ENCODE measurements at regions not wholly inside any gene's neighbourhood (a gene's known extent, or its start where the extent isn't known, plus 50 kb on each side); places are given as distances from the start of the nearest gene placed in this dataset.

DNA sequence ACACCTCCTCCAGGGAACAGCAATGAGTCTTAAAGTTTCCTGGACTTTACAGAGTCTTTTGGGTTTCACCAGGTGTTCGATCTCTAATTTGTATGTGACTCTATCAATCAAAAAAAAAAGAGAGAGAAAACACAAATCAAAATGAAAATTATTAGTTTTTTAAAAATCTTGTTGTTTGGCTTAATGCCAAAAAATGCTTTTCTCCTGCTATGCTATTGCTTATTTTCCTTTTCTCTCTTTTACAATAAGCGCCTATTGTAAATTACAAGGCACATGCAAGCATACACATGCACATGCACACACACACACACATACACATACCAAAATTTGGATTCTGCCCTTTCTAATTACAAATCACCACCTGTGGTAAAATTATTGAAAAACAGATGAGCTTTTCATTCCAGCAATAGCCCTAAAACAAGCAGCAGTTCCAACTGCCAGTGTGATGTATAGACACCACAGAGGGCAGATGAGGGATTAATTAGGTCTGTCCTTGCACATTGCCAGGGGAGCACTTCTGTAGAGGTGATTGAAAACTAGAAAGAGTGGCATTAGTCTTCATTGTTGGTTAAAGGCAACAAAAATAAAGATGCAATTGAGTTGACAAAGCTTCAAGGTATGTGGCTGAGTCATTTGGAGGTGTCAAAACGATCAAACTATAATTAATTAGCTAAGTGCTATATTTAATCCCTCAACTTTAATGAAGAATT lies 631.7 kb downstream of the TFAP2B start:
- TF ChIP-seq CSRNP3 (CRISPR knock-in tag; IDR thresholded peaks at IDR 0.05) (no peak), TOX (CRISPR knock-in tag; IDR thresholded peaks at IDR 0.05; ENCODE audit: borderline replicate concordance) (no peak), ARNTL (CRISPR knock-in tag; IDR thresholded peaks at IDR 0.05; ENCODE audit: borderline replicate concordance, low read depth) (no peak), OSR1 (CRISPR knock-in tag; IDR thresholded peaks at IDR 0.05) (no peak), CSDC2 (CRISPR knock-in tag; IDR thresholded peaks at IDR 0.05) (no peak), CREB5 (CRISPR knock-in tag; IDR thresholded peaks at IDR 0.05; ENCODE audit: low read depth) (no peak), PATZ1 (CRISPR knock-in tag; IDR thresholded peaks at IDR 0.05; ENCODE audit: borderline replicate concordance) (no peak), ZFP3 (CRISPR knock-in tag; IDR thresholded peaks at IDR 0.05) (no peak), ZNF70 (CRISPR knock-in tag; IDR thresholded peaks at IDR 0.05) (no peak), ZFP30 (CRISPR knock-in tag; IDR thresholded peaks at IDR 0.05) (no peak), ZNF8 (CRISPR knock-in tag; IDR thresholded peaks at IDR 0.05) (no peak), ISL1 (CRISPR knock-in tag; IDR thresholded peaks at IDR 0.05) (no peak)
- TF ChIP-seq, protein P1, sequence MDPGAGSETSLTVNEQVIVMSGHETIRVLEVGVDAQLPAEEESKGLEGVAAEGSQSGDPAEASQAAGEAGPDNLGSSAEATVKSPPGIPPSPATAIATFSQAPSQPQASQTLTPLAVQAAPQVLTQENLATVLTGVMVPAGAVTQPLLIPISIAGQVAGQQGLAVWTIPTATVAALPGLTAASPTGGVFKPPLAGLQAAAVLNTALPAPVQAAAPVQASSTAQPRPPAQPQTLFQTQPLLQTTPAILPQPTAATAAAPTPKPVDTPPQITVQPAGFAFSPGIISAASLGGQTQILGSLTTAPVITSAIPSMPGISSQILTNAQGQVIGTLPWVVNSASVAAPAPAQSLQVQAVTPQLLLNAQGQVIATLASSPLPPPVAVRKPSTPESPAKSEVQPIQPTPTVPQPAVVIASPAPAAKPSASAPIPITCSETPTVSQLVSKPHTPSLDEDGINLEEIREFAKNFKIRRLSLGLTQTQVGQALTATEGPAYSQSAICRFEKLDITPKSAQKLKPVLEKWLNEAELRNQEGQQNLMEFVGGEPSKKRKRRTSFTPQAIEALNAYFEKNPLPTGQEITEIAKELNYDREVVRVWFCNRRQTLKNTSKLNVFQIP (CRISPR knock-in tag; IDR thresholded peaks at IDR 0.05; ENCODE audit: borderline replicate concordance, low read depth): no peak

Measured in SK-N-SH treated with all-trans-retinoic acid at 6 μM for 48 hours (cell line).